Embryonic facial prominence (tissue), 1 donor: ENCODE measurements at regions not wholly inside any gene's neighbourhood (a gene's known extent, or its start where the extent isn't known, plus 50 kb on each side); places are given as distances from the start of the nearest gene placed in this dataset.
A peak's percentile ranks its signal among the peaks of the same experiment; 100 is the strongest.
"Not testable (repeated sequence)": the region's sequence is repeated elsewhere in the genome, so short reads cannot be mapped to it uniquely, and the experiment has no call there.

Experiments used
- DNase-seq: peaks from one replicate; pipeline ENCODE4 v3.0.0-alpha.2; 2016; ENCODE audit errors: extremely low spot score

DNA sequence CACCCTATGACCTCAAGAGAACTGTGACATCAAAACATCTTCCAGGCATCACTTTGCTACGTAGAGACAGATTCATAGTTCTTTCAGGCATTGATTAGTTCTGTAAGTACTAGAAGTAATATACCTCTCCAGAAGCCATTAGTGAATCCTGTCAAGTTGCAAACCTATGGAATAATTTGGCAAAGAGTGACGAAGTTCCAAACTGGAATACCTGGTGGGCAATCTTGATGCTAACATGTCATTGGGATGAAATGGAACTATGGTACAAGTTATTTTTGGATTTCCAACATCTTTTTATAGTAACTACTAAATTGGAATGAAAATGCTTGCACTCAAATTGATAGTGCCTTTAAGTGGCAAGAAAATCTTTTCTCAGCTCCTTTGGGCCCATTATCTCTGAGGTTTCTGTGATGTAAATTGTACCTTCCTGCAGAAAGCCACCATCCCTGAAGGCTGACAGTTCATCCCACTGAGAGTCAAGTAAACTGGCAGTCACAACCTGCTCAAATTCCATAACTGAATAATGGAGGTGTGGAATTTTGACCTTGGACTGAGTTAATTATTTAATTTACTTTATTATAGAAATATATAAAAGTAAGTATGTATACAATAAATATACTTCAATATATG is 435.5 kb downstream of the DTWD2 start:
- DNase-seq = no peak

DNA sequence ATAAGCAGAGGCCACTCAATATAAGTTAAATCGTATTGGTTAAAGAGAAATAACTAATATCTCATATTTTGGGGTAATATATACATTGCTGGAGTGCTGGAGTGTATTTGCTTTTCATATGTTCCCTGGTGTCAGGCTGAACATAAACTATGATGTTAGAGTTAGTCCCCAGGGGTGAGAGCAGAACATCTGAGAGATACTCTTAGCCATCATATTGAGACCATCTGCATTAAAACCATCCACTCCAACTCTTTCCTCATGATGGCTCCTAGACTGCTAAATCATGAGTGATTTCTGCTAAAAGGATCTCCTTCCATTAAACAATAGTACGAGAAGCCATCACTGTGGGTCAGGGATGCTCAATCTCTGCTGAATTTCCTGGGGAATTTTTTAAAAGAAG is 436.2 kb downstream of the DTWD2 start:
- DNase-seq = no peak

DNA sequence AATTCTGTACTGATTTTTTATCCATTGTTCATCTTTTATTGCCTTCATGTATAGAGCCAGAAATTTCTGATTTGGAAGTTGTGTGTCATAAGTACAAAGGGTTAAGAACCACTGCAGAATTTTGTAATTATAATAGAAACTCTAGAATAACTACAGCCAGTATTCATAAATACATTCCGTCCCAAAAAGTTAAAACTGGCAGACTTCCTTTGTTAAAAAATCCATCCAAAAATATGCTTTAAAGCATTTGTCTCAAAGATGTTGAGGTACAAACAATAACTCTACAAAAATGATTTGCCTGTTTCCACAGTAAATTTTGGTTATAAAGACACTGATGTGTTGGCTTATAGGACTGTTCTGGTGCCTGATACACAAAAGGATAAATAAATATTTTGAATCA is 436.6 kb downstream of the DTWD2 start:
- DNase-seq = no peak

DNA sequence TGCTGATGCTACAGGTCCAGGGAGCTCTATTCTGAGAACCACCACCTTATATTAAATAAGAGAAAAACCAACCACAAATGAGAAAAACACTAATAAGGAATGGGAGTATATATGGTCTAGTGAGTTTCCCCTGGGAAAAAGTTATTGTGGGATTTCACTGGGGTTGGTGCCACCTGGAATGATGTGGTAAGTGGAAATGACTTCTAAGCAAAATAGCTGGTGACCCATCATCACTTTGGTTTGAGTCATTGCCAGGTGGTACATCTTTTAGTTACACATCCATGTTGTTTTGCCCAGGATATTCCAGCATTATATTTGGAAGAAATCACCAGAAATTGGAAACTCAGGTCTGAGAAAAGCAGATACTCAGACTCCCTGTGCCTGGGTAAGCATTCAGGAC is 437.3 kb downstream of the DTWD2 start:
- no peak for DNase-seq

DNA sequence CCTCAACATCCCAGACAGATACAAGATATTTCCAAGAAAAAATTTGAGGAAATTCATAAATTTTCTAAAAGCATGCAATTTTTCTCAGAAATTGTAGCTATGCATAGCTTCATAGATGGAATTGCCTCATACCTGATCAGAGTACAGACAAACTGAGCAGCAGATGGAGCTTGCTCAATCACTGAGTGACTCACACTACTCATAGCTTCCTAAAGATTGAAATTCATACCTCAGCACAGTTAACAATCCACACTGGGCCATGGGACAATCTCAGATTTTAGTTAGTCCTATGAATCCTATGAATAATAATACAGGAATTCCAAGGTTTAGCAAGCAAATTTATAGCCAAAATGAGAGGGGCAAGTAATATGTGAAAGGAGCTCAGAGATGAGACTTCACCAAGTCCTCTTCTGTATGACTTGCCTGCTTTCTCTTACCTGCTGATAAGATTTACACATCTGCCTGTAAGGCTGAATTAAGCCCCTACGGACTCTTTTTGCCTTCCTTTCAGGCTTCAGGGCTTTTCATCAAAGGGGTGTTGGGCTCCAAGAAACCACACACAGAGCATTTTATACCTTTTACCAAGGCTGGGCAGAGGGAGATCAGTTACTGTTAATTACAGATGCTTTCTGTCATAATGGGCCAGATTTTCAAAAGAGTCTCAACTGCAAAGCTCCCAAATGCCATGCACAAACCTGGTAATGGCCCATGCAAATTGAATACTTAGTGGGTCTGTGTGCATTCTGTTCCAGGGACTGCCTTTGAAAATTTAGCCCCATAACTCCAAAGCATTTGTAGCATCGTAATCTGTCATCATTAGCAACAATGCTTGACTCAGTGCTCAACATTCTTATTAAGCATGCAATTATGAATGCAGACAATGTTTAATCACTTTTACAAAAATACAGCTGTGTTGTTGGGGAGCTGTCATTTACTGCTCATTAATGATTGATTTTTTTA is 439.3 kb downstream of the DTWD2 start:
- DNase-seq = no peak

DNA sequence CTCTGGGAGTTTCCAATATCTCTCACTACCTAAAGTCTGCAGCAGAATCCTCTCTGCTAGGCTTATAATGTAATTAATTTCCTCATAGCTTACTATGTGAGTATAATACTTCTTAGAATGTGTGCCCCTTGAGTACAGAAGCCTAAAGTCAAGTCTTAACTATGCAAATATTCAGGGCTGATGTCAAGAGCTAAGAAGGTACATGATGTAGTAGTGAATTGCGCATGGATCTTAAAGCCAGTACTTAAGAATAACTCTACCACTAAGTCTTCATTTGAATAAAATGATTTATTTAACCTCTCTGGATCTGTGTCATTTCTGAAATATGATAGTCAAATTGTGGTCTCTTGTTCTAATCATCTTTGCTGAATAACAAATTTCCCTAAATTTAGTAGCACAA is 442.9 kb downstream of the DTWD2 start:
- no peak for DNase-seq

DNA sequence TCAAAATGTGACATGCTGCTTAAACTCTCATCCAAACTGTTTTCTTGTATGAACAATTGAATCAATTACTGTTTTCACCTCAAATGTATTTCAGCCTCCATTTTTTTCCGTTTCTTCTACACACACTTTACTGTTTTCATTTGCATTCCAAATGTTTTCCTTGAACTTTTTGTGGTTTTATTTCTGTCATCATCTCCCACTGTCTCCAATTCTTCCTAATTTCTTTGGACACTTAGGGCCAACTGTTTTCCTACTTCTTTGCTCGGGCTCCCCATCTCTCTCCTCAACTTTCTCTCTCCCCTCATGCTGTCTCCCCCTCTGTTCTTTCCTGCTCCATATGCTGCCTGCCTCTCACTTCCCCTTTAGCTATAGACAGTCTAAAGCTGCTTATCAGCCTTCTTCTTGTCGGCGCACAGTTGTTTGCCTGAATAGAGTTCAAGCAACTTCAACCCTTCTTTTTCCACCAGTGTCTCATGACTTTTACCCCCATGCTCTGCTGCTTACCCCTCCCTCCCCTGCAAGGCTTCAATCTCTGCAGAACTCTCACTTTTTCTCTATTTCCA is 443.4 kb downstream of the DTWD2 start:
- DNase-seq = no peak

DNA sequence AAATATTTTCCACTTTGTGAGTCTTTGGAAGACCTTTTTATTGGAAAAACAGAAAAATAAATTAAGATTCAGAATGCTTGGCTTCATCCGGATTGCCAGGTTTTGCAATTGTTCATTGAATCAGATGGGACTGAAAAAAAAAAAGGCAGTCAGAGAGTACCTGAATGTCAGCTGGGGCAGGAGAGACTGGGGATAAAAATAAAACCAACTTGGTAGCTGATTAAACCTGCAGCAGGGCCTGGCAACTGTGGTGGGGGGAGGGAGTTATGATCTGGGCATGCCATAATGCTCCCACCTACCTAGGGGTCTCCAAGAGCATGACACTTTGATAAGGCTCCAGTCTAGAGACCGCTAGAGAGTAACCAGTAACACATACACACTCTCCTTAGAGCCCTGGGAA is 454.4 kb downstream of the DTWD2 start:
- DNase-seq = no peak

DNA sequence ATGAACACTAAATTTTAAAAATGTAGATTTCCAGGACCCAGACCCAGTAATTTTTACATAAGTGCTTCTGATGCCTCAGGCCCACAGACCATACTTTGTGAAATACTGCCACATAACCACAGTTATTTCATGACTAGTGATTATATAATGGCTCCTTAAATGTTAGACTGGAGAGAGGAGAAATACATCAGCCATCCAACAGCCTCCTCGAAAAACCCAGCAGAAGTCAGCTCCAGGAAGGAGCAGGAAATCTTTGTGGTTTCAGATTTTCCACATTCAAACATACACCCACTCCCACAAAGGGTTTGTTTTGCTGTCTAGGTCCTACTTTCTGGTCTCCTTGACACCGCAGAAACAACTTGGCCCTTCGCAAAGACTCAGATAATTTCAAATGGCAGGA is 455.2 kb downstream of the DTWD2 start:
- DNase-seq = peak; percentile 29

DNA sequence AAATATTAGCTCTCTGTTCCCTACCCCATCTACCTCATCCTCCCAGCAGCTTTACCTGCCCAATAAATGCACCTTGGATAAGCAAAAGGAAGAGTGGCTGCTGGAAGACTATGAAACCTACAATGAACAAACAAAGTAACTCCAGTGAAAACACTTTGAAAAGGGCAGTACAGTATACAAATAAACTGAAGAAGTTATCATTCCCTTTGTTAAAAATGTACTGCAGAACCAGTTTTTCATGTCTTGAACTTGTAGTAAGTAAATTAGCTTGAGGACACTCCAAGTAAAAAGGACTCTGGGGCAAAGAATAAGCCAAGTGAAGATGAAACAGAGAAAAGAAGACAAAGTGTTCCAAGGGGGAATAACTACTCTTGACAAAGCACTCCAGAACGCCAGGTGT is 457.1 kb downstream of the DTWD2 start:
- DNase-seq = no peak

DNA sequence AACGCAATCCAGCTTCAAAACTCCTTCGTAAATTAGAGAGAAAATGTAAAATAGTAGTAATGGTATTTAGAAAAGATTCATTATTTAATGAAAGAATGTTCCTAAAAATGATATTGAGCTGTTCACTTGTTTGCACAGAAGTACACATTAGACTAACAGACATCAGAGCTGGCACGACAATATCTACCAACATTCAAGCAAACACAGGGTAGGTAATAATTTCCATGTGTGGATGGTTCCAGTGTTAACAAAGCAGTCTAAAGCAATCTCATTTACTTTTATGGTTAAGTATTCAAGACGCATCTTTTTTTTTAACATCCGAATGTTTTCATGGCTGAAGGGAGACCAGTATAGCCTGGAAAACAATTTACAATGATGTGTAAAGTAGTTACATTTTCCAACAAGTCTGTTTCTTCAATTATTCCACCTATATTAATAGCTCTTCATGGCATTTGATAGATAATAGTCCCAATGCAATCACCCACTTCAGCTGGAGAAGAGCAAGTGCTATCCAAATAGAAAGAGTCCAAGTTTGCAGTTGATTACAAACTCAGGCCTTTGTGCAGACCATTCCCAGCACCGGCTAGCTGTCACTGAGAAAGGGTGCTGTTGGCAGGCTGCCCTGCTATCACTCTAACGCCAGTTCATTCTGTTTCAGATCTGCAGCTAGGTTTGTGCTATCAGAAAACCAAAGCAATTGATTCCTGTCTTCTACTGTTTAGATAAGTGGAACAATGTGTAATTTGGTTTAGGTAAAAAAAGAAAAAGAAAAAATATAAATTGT is 458.8 kb downstream of the DTWD2 start:
- no peak for DNase-seq

DNA sequence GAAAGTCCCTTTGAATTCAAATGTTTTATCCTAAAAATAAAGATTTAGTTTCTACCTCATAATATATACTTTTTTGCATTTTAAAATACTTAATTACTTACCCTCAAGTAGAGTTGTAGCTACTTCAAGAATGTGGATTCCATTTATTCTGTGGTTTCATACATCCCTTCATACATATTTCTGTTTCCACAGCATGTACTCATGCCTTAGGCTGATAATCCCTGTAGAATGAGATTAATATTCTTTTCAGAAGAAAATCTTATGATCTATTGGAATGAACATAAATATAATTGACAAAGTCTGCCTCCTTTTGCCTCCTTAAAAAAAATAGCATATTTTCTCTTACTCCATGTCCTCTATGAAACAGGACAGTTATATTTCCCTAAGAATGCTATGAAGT is 465.7 kb downstream of the DTWD2 start:
- no peak for DNase-seq

DNA sequence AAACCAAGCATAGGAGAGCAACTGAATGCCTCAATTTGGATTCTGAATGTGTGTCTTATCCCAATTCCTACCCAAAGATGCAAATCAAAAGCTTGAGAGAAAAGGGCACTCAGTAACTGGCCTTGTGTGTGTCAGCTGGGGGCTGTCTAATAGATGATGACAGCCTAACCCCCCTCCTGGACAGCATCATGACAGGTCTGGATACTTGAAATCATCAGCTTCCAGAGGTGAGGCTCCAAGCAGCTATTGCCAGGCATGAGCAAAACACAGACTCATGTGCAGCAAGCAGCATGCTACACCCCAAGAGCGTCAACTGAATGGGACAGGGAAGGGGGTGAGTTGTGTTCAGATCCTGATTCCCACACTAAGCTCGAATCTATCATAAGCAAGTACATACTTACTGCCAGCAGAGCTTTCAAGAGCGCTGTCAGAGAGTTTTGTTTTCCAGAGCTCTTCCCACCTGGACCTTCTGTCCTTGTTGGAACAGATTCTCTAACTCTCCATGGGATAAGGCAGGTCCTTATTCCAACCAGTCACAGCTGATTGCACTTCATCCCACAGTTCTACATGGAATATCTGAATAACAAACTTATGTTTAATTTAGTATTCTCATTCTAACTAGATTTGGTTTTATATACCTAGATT is 467.5 kb downstream of the DTWD2 start:
- no peak for DNase-seq

DNA sequence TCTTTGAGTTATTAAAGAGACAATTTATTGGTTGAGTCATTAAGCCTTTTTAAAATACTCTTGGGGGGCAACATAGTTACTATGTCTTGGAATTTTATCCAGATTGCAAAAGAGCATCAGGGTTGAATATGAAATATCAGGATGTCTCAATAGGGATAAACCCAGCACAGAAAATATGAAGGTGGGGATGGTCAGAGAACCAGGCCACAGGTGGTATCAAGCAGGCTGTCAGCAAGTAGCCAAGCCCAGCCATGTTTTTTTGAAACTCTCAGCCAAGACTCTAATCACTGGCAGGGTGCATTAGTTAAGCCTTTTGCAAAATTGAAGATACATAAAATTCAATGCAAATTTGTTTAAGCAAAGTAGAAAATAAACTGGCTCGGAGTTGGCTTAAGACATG is 468.9 kb downstream of the DTWD2 start:
- no peak for DNase-seq

DNA sequence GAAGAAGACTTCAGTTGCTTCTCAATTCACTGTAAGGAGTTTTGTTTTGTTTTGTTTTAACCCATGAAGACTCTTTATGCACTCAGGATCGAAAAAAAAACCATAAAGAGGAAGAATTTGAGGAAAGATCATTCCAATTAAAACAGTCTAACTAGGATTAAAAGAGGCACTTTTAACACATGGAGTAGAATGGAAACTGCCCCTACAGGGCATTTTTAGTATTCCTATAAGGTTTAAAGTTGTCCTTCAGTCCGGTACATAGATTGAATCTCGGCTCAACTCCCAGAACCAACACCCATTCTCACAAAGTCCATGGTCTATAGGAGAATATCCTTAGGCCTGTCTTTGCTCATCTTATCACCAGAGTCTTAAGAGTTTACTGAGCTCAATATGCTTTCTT is 469.6 kb downstream of the DTWD2 start:
- no peak for DNase-seq

DNA sequence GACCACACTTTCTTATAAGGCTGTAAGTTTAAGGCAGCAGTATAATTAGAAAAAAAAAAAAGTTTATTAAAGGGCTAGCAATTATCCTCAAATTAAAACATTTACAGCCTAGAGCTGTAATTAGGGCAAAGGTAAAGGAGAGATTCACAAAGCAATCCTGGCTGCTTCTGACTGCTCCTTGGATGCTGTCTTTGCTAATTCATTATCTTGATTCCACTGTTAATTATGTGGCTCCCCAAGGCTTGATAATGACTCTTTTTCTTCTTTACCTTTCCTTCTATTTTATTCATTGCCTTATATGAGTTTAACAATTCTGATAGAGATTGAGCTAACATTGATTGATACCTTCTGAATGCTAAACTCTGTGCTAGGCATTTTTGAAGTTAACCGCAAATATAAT is 476.5 kb downstream of the DTWD2 start:
- DNase-seq = no peak

DNA sequence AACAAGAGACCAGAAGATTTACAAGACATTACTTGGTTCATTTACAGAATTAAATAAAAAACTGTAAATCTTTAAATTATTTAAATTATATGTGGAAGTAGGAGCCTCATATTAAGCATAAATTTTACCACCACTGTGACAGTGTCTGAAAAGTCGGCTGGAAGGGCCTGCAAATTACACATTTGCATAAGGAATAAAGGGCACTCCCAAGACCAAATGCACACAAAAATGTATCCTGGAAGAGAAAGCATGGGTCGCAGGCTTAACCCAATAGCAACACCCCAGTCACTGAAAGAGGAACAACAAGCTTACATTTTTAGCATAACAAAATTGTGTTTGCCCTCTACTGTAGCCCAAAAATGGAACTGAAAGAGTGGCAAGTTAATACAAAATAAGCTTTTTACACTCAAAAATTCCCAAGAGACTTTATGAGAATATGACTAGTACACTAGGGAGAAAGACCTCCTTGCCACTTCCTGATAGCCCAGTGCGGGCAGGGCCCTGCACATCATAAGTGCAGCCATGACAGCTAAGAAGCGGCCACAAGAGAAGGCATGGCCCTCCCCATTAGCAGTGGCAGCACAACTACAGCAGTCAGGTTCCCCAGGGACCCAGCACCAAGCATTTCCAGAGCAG is 482.0 kb downstream of the DTWD2 start:
- DNase-seq = no peak

DNA sequence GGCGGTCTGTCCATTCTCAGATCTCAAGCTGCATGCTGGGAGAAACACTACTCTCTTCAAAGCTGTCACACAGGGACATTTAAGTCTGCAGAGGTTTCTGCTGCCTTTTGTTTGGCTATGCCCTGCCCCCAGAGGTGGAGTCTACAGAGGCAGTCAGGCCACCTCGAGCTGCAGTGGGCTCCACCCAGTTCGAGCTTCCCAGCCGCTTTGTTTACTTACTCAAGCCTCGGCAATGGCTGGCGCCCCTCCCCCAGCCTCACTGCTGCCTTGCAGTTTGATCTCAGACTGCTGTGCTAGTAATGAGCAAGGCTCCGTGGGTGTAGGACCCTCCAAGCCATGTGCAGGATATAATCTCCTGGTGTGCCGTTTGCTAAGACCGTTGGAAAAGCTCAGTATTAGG is 486.1 kb downstream of the DTWD2 start:
- not testable (repeated sequence) for DNase-seq

DNA sequence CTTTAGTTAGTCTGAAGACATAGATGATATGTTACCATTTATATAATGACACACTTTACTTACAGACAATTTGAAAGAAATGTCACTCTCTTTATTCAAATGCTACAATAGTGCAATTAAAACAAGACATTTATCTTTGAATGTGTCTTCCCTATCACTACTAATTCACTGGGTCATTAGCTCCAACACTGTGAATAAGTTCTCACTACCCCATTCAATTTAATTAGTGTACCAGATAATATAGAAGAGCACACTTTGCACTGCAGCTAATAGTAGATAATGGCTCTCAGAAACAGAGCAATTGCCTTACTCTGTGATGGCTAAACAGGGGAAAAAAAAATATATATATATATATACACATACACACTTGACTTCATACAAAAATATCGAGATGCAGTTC is 497.0 kb downstream of the DTWD2 start:
- no peak for DNase-seq

DNA sequence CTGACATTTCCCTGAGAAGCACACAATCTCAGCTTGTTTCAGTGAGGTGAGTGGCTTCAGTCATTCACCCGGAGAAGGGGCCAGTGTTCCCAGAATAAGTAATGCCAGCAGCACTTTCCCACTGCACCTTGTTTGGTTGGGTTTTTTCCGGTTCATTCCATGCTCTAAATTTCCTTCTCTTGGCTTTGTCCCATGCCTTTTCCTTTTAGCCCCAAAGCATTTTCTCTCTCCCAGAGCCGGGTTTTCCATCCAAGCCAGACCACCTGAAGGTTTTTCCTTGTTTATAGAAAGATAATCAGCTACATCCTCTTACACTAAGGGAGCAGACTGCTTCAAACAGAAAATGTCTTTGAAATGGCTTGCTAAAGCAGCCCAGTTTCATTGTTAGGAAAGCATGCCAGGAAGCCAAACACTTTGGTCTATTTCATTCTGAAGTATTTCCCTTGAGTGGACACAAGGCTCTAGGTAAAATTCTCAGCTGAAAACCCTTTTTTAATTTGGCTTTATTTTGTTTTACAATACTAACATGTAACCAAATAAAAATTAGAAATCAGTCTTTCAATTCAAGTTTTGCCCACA is 501.6 kb downstream of the DTWD2 start:
- DNase-seq = no peak

DNA sequence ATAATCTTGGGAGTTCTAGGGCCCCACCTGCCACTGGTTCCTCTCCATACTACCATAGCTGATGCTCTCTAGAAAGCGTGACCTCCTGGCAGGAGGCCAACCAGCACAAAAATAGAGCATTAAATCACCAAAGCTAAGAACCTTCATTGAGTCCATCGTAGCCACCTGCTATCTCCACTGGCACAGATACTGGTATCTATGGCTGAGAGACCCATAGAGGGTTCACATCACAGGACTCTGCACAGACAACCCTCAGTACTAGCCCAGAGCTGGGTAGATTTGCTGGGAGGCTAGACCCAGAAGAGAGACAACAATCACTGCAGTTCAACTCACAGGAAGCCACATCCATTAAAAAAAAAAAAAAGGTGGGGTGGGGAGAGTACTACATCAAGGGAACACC is 509.1 kb downstream of the DTWD2 start:
- DNase-seq = no peak
